Keratinocyte (primary cell): ENCODE measurements at regions not wholly inside any gene's neighbourhood (a gene's known extent, or its start where the extent isn't known, plus 50 kb on each side); places are given as distances from the start of the nearest gene placed in this dataset.

ENCODE experiments used
- DNase-seq: peaks from one replicate; pipeline ENCODE4 v3.0.0-alpha.2; 2011; ENCODE audit warnings: low read depth, missing footprints, low spot score
- FAIRE-seq: peaks from 2 replicates; lab custom pipeline; 2011; peaks lifted over from hg19 to GRCh38; lab: Jason Lieb, UNC
- H2AFZ ChIP-seq: 2 replicates; pipeline ENCODE4 v1.6.0; 2012; ENCODE audit warnings: low read length, control low read depth, inconsistent platforms; ENCODE audit not compliant: control insufficient read depth
- H3K27ac ChIP-seq: 2 replicates; pipeline ENCODE4 v1.5.1; 2011; ENCODE audit warnings: low read length; ENCODE audit not compliant: control insufficient read depth, insufficient read depth
- H3K27me3 ChIP-seq: 3 replicates; pipeline ENCODE4 v1.6.0; 2011; ENCODE audit warnings: low read length; ENCODE audit not compliant: control insufficient read depth, insufficient read depth; ENCODE audit errors: extremely low read depth
- H3K36me3 ChIP-seq, 2 experiments: 2 replicates in 1 of 2; 3 replicates in 1 of 2; pipeline ENCODE4 v1.5.1; 2011; ENCODE audit warnings: low read length in 2 of 2, mild to moderate bottlenecking in 1 of 2; ENCODE audit not compliant: control insufficient read depth in 2 of 2, insufficient read depth in 2 of 2; ENCODE audit errors: extremely low read depth in 1 of 2
- H3K4me1 ChIP-seq: 3 replicates; pipeline ENCODE4 v1.5.1; 2011; ENCODE audit warnings: low read length; ENCODE audit not compliant: control insufficient read depth, insufficient read depth; ENCODE audit errors: extremely low read depth
- H3K4me2 ChIP-seq: 3 replicates; pipeline ENCODE4 v1.6.0; 2011; ENCODE audit warnings: low read depth, low read length; ENCODE audit not compliant: control insufficient read depth, insufficient read depth; ENCODE audit errors: extremely low read depth
- H3K4me3 ChIP-seq, 3 experiments: fragments of 200-600 bp in 1 of 3; sonication (generic) in 1 of 3; 2 replicates in 2 of 3; 3 replicates in 1 of 3; pipeline ENCODE4 v1.5.1; 2011 to 2016; ENCODE audit warnings: low read length in 3 of 3, mild to moderate bottlenecking in 3 of 3, control low read depth in 2 of 3, inconsistent platforms in 1 of 3, low read depth in 1 of 3, mixed read lengths in 1 of 3, mixed run types in 1 of 3, moderate library complexity in 1 of 3; ENCODE audit not compliant: control insufficient read depth in 2 of 3, insufficient read depth in 2 of 3; ENCODE audit errors: extremely low read depth in 1 of 3
- H3K79me2 ChIP-seq: 2 replicates; pipeline ENCODE4 v1.6.0; 2012; ENCODE audit warnings: low read length; ENCODE audit not compliant: control insufficient read depth, insufficient read depth
- H3K9ac ChIP-seq: 3 replicates; pipeline ENCODE4 v1.6.0; 2011; ENCODE audit warnings: low read length; ENCODE audit not compliant: control insufficient read depth, insufficient read depth; ENCODE audit errors: extremely low read depth
- H3K9me1 ChIP-seq: 3 replicates; pipeline ENCODE4 v1.6.0; 2011; ENCODE audit warnings: low read length; ENCODE audit not compliant: control insufficient read depth, insufficient read depth; ENCODE audit errors: extremely low read depth
- H3K9me3 ChIP-seq: 2 replicates; pipeline ENCODE4 v1.5.1; 2012; ENCODE audit warnings: low read depth, low read length; ENCODE audit not compliant: control insufficient read depth
- H4K20me1 ChIP-seq: 3 replicates; pipeline ENCODE4 v1.6.0; 2011; ENCODE audit warnings: low read length; ENCODE audit not compliant: control insufficient read depth, insufficient read depth; ENCODE audit errors: extremely low read depth
- EZH2 ChIP-seq: IDR thresholded peaks from one replicate; pipeline ENCODE4 v1.6.1; 2012; ENCODE audit warnings: inconsistent platforms, mild to moderate bottlenecking, low read length, moderate library complexity
- dilution Hi-C: fragments of 300-500 bp; cut with MboI; formaldehyde crosslinking; loops from one replicate; pipeline ENCODE4 v1.7.0; 2020; ENCODE audit warnings: low sequenced_read_pairs; ENCODE audit not compliant: extremely low pct_ligation_motif_present
- TF ChIP-seq, protein P1 (sequence below), 3 experiments: IDR thresholded peaks in 1 of 3; conservative IDR thresholded peaks in 1 of 3; optimal IDR thresholded peaks in 1 of 3; 2 replicates in 2 of 3; 3 replicates in 1 of 3; pipeline versions ENCODE3 to v1.5.1; 2011; ENCODE audit warnings: low read length in 3 of 3, mild to moderate bottlenecking in 3 of 3, moderate library complexity in 2 of 3, control low read depth in 1 of 3, inconsistent platforms in 1 of 3; ENCODE audit not compliant: insufficient read depth in 2 of 3; ENCODE audit errors: extremely low read depth in 1 of 3

DNA sequence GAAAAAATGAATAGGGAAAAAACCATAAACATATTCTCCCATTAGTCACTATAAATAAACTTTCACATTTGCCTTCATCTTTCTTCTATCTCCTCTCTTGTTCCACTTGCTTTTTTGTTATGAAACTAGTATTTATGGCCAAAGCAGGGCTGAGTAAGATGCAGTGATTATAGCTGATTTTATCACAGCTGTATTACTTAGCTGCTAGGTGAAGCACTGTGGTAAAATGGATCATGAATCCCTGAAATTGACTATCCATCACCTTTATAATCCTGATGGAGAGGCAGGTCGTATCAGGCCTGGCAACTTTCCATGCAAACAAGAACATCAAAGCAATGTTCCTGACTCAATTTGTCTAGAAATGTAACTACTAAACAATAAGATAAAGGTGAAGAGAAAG is 471.6 kb downstream of the TUSC7 start:
- no peak for FAIRE-seq
- H4K20me1 ChIP-seq, result no peaks in the 10 kb centered on the region
- no peak overlapping the region for H3K9ac ChIP-seq
- H3K4me1 ChIP-seq, result no peaks in the 10 kb centered on the region
- H3K4me2 ChIP-seq, result no peak overlapping the region
- H3K36me3 ChIP-seq, result no peaks in the 10 kb centered on the region
- no peak overlapping the region for H3K27ac ChIP-seq
- H3K4me3 ChIP-seq, result no peak overlapping the region
- no peaks in the 10 kb centered on the region for H3K27me3 ChIP-seq
- TF ChIP-seq, protein P1, sequence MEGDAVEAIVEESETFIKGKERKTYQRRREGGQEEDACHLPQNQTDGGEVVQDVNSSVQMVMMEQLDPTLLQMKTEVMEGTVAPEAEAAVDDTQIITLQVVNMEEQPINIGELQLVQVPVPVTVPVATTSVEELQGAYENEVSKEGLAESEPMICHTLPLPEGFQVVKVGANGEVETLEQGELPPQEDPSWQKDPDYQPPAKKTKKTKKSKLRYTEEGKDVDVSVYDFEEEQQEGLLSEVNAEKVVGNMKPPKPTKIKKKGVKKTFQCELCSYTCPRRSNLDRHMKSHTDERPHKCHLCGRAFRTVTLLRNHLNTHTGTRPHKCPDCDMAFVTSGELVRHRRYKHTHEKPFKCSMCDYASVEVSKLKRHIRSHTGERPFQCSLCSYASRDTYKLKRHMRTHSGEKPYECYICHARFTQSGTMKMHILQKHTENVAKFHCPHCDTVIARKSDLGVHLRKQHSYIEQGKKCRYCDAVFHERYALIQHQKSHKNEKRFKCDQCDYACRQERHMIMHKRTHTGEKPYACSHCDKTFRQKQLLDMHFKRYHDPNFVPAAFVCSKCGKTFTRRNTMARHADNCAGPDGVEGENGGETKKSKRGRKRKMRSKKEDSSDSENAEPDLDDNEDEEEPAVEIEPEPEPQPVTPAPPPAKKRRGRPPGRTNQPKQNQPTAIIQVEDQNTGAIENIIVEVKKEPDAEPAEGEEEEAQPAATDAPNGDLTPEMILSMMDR (optimal IDR thresholded peaks at IDR 0.05 in 1 of 3, IDR thresholded peaks at IDR 0.05 in 1 of 3, conservative IDR thresholded peaks at IDR 0.05 in 1 of 3; ENCODE audit: extremely low read depth in 1 of 3, insufficient read depth in 2 of 3, low read length in 3 of 3), result no peak
- no peak for TF ChIP-seq EZH2
- no peaks in the 10 kb centered on the region for H3K9me3 ChIP-seq
- H3K9me1 ChIP-seq, result no peaks in the 10 kb centered on the region
- dilution Hi-C loops, result no loop called here
- H3K79me2 ChIP-seq, result no peaks in the 10 kb centered on the region
- no peak for DNase-seq
- H2AFZ ChIP-seq, result no peak overlapping the region

DNA sequence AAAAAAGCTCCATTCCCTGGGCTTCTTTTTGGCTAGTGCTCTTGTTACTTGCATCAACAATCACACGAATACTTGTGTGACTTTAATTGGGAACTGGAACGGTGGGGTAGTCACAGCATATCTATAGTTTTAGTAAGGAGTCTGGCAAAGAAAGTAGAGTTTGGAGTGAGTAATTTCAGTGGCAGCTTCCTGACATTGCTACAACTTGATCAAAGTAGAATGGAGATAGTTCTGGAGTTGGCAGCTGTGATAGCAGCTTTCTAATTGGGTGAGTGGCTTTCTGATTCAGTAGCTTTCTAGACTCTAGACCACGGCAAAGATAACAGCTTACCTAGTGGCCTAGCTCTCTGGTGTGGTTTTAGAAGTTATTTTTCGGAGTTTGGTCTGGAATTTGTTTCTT is 475.0 kb downstream of the TUSC7 start:
- Histone ChIP-seq H3K4me2 (no peak overlapping the region), H3K9ac (no peak overlapping the region), H3K9me1 (no peaks in the 10 kb centered on the region), H3K36me3 (no peaks in the 10 kb centered on the region), H3K9me3 (no peaks in the 10 kb centered on the region), H3K4me3 (no peak overlapping the region), H2AFZ (no peak overlapping the region), H4K20me1 (no peaks in the 10 kb centered on the region), H3K79me2 (no peaks in the 10 kb centered on the region), H3K27me3 (no peaks in the 10 kb centered on the region), H3K27ac (no peak overlapping the region), H3K4me1 (no peaks in the 10 kb centered on the region)
- DNase-seq (no peak), FAIRE-seq (no peak)
- no peak for TF ChIP-seq EZH2
- TF ChIP-seq, protein P1 (optimal IDR thresholded peaks at IDR 0.05 in 1 of 3, IDR thresholded peaks at IDR 0.05 in 1 of 3, conservative IDR thresholded peaks at IDR 0.05 in 1 of 3; ENCODE audit: extremely low read depth in 1 of 3, insufficient read depth in 2 of 3, low read length in 3 of 3), result no peak
- dilution Hi-C loops, result no loop called here
